ENCODE measurements at regions not wholly inside any gene's neighbourhood (a gene's known extent, or its start where the extent isn't known, plus 50 kb on each side); places are given as distances from the start of the nearest gene placed in this dataset.

DNA sequence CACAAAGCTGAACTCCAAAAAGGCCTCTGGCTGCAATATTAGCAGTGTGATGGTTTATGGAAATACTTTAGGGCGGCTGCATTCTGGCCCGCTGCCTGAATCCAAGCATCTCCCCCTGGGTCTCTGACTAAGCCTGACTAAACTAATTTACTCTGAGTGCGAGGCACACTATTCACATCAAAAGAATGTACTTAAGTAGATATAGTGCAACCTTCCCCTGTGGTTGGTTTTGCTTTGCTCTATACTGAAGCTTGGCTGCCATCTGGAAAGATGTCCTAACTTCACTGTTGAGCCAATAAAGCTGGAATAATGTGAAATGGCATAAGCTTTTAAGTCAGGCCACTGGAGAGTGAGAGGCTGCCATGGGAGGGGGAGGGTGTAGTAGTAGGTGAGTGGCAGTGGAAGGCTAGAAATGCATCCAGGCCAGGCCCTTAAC is 321.6 kb downstream of the AASDHPPT start:
- in situ Hi-C loops (cut with HindIII; ENCODE audit: low sequenced_read_pairs), result loop anchor here (5.0 kb wide), 1 partner anchor 83 kb away; no protein-coding TSS in a partner anchor

- in situ Hi-C loops (cut with HindIII; ENCODE audit: low sequenced_read_pairs), result loop anchor here (5.0 kb wide), 1 partner anchor 83 kb away; no protein-coding TSS in a partner anchor
These were observed 322.2 kb downstream of the AASDHPPT start for GRCh38 chr11:106399624-106400023.

GRCh38 chr11:106400949-106401570 is 323.6 kb downstream of the AASDHPPT start:
- in situ Hi-C loops (cut with HindIII; ENCODE audit: low sequenced_read_pairs), result no loop called here

GRCh38 chr11:106403751-106404150 is 326.3 kb downstream of the AASDHPPT start:
- in situ Hi-C loops (cut with HindIII; ENCODE audit: low sequenced_read_pairs), result no loop called here

DNA sequence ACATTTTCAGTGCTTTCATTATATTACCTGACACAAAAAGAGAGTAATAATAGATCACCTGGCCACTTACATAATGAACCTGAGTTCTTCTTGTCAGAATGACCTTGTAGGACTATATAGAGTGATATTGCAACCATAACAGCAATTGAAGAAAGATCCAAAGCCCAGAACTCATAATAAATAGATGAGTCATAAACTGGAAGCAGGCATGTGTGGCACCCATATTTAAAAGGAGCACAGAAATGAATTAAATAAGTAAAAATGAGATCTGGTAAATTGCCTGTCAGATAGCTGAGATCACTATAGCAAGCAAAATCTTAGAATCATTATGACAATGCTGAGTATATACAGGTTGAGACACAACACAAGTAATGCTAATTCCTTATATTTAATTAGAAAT is 331.8 kb downstream of the AASDHPPT start:
- in situ Hi-C loops (cut with HindIII; ENCODE audit: low sequenced_read_pairs), result no loop called here

DNA sequence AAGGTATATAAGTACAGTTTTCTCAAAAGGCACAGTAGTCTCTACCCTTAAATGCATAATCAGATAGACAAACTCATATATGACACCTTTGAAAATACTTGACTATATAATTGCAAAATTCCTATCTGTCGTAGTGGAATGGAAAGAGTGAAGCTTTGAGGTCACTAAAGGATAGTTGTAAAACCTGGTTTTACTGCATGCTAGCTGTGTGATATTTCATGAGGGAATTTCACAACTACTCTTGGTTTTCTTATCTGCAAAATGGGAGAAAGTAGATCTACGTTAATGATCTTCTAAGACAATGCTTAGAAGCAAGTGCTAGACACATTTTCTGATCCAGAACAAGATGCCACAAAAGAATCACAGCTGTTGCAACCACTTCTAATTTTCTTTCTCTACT is 332.2 kb downstream of the AASDHPPT start:
- in situ Hi-C loops (cut with HindIII; ENCODE audit: low sequenced_read_pairs), result no loop called here

GRCh38 chr11:106410902-106411301 is 333.4 kb downstream of the AASDHPPT start:
- in situ Hi-C loops (cut with HindIII; ENCODE audit: low sequenced_read_pairs), result no loop called here

DNA sequence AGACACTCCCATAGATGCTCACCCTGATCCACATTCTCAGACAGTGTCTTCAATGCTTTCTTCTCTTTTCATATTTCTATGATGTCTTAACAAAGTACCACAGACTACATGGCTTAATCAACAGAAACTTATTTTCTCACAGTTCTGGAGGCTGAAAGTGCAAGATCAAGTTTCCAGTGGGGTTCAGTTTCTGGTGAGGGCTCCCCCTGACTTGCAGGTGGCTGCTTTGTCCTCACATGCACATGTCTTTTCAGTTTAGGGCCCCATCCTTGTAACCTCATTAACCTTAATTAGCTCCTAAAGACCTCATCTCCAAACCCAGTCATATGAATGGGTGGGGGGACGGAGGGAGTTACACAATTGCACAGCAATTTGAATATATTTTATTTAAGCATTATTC is 335.8 kb downstream of the AASDHPPT start:
- in situ Hi-C loops (cut with HindIII; ENCODE audit: low sequenced_read_pairs), result no loop called here

- in situ Hi-C loops (cut with HindIII; ENCODE audit: low sequenced_read_pairs), result no loop called here
These were observed 338.0 kb downstream of the AASDHPPT start for GRCh38 chr11:106415510-106415909.

GRCh38 chr11:106418791-106419190 is 341.3 kb downstream of the AASDHPPT start:
- in situ Hi-C loops (cut with HindIII; ENCODE audit: low sequenced_read_pairs), result no loop called here

- in situ Hi-C loops (cut with HindIII; ENCODE audit: low sequenced_read_pairs), result no loop called here
These were observed 342.7 kb downstream of the AASDHPPT start for GRCh38 chr11:106420048-106420665.

DNA sequence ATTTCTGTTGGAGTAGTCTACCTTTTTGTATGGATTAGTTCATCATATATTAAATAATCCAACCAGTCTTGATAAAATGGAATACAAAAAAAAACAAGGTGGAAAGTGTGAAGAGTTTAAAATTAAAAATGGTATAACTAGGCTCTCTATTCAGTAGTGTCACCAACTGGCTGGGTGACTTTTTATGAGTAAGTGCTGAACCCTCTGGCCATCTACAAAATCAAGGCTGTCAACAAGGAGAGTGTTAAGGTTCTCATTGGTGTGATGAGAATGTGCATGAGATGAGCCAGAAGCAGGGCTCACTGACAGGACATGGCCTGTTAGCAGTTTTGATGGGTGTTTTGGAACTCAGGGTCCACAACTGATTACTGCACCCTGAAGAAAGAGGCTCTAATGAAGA is 343.2 kb downstream of the AASDHPPT start:
- in situ Hi-C loops (cut with HindIII; ENCODE audit: low sequenced_read_pairs), result no loop called here

- in situ Hi-C loops (cut with HindIII; ENCODE audit: low sequenced_read_pairs), result no loop called here
These were observed 344.3 kb downstream of the AASDHPPT start for GRCh38 chr11:106421676-106422292.

DNA sequence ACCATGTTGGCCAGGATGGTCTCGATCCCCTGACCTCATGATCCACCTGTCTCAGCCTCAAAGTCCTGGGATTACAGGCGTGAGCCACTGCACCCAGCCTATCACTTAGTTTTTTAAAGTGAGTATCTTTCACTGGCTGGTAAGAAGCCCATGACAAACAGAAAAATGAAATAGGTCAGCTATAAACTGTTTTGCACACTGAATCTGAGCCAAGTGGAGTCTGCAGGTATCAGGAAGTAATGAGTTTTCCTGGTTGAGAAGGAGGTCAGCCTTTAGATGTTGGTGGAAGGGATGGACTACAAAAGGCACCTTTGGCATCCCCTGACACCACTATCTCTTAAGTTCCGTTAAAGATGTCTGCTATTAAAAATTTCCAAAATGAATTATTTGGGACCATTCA is 345.1 kb downstream of the AASDHPPT start:
- in situ Hi-C loops (cut with HindIII; ENCODE audit: low sequenced_read_pairs), result no loop called here

GRCh38 chr11:106424111-106424510 is 346.6 kb downstream of the AASDHPPT start:
- in situ Hi-C loops (cut with HindIII; ENCODE audit: low sequenced_read_pairs), result no loop called here

DNA sequence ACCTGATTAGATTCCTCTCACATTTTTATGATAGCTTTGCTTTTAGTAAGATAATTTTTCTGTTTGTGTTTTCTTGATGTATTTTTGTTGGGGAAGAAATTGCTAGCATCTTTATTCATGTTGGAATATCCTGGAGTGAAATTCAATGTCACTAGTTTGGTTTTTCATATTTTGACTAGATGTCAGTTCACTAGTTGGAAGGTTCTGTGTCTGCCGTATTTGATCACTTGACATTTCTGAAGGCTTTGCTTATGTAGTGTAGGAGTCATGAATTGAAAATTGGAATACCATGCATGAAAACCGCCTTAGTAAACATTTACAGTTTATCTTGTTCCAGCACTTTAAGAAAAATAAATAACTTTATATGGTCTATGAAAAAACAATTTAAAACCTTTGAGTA is 348.4 kb downstream of the AASDHPPT start:
- in situ Hi-C loops (cut with HindIII; ENCODE audit: low sequenced_read_pairs), result no loop called here

DNA sequence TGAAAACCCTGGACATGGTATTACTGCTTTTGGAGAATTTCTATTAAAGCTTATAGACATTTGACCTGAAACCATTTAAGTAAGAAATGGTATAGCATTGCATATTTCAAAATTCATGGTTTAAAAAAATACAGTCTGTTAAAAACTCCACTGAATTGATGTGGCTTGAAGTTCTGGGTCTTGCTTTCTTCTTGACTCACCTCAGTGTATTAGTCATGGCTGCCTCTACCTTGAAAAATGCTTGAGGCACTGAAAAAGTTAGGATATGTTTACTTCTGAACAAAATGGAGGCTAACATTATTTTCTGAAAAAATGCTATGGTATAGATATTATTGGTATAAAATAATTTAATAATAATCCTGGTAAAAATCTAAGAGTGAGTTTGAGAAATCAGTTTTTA is 349.2 kb downstream of the AASDHPPT start:
- in situ Hi-C loops (cut with HindIII; ENCODE audit: low sequenced_read_pairs), result no loop called here

DNA sequence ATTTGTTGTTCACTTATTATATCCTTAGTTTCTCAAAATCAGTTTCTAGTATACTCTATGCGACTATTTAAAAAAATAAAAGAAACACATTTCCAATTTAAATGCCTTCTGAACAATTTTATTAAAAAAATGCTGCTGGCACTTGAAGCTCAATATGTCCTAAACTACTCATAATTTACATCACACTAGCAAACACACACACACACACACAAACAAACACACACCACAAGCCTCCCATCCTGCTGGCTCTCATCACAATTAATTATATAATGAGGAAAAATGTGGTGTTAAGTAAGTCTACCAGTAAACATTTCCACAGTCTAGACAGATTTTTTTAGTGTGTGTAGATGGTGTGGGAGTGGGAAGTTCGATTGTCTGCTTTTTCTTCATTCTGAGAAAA is 350.3 kb downstream of the AASDHPPT start:
- in situ Hi-C loops (cut with HindIII; ENCODE audit: low sequenced_read_pairs), result no loop called here

DNA sequence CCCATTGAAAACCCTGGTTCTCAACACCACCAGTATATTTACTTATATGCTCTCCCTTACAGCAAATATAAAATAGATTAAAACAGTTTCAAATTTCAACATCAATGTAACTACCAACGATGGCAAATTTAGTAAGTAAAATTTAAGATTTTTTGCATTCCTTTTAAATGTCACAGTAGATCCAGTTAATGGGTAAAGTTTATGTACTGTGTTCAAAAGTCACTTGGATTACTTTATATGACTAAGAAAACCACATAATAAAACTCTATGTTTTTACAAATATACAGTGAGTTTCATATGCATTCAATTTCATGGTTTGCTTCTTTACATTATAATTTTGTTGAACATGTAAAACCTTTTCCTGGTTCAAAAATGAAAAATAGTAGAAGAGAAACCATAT is 364.6 kb downstream of the AASDHPPT start:
- in situ Hi-C loops (cut with HindIII; ENCODE audit: low sequenced_read_pairs), result no loop called here

DNA sequence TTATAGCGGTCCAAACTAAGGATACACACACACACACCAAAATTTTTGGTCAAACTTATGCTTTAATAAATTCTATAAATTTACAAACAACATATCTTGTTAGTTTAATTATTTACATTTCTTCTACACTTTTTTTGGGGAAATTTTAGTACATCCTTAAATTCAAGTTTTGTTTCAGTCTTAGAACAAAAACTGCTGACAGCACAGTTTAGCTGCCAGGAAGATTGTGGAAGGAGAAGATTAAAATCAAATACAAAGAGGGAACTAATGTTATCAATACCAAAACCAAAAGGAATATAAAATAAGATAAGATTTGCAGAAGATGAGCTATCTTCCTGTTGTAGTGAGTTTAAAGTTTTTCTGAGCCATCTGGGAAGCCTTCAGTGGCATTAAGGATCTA is 368.8 kb downstream of the AASDHPPT start:
- in situ Hi-C loops (cut with HindIII; ENCODE audit: low sequenced_read_pairs), result no loop called here

DNA sequence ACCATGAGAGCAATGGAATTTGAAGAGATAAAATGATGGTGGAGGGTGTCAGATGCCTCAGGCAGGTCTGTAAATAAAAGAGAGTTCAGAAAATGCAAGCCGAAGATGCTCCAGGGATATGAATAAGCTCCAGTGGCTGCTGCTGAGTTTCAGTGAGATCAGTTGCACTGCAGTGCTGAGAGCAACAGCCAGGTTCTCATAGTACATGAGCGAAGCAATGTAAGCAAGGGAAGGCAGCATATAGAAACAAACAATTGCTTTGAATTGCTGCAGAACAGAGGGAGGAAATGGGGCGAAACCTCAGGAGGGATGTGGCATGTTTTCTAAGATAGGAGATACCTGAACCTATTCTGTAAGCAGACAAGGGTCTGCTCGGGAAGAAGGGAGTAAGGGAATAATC is 369.5 kb downstream of the AASDHPPT start:
- in situ Hi-C loops (cut with HindIII; ENCODE audit: low sequenced_read_pairs), result no loop called here

GRCh38 chr11:106447631-106448191 is 370.2 kb downstream of the AASDHPPT start:
- in situ Hi-C loops (cut with HindIII; ENCODE audit: low sequenced_read_pairs), result no loop called here

All from DLD1 (cell line).